Stimulated activated CD8-positive, alpha-beta memory T cell treated with anti-CD3 and anti-CD28 coated beads, Interleukin-15, amount 100 ng/mL, for 48 hours (primary cell): ENCODE measurements at regions not wholly inside any gene's neighbourhood (a gene's known extent, or its start where the extent isn't known, plus 50 kb on each side); places are given as distances from the start of the nearest gene placed in this dataset.
"Not testable (repeated sequence)": the region's sequence is repeated elsewhere in the genome, so short reads cannot be mapped to it uniquely, and the experiment has no call there.

ENCODE experiments used
- DNase-seq, 2 donors: peaks; one replicate each; pipeline ENCODE4 v3.0.0-alpha.2; 2020; ENCODE audit warnings: low read depth in 2 of 2

- DNase-seq, result no peak
Observed at GRCh38 chr12:4156317-4156716, 117.2 kb upstream of the CCND2 start.

DNA sequence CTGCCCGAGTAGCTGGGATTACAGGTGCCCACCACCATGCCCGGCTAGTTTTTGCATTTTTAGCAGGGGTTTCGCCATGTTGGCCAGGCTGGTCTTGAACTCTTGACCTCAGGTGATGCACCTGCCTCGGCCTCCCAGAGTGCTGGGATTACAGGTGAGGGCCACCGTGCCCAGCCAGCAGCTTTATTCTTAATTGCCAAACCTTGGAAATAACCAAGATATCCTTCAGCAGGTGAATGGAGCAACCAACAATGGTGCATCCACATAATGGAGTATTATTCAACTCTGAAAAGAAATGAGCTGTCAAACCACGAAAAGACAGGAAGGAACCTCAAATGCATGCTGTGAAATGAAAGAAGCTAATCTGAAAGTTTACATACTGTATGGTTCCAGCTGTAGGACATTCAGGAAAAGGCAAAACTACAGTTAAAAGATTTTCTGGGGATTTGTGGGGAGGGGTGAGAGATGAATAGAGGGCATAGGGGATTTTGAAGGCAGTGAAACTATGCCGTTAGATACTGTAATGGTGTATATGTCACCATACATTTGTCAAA is 118.8 kb upstream of the CCND2 start:
- no peak for DNase-seq

DNA sequence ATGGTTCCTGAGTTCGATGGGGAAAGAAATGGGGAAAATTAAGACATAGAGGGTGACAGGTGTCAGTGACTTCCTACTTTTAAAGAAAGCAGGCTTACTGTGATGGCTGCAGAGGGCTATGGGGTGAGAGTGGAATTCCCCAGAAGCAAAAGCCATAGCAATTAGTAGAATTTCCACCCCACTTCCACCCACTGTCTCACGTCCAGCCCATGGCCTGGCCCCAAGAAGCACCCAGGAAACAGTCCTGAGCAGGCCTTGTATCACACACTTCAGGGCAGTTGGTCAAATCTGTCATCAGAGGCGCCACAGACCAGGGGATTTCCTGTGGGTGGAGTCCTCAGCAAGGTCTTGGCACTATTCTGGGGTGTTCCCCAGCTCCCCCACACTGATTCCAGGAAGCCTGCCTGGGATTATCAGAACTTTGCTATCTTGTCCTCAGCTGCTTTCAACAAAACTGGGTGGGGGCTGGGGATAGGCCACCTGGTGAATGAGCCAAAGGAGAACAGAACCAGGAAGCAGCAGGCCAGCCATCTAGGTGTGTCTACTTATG is 120.1 kb upstream of the CCND2 start:
- peak; percentile 75 to 82 for DNase-seq

DNA sequence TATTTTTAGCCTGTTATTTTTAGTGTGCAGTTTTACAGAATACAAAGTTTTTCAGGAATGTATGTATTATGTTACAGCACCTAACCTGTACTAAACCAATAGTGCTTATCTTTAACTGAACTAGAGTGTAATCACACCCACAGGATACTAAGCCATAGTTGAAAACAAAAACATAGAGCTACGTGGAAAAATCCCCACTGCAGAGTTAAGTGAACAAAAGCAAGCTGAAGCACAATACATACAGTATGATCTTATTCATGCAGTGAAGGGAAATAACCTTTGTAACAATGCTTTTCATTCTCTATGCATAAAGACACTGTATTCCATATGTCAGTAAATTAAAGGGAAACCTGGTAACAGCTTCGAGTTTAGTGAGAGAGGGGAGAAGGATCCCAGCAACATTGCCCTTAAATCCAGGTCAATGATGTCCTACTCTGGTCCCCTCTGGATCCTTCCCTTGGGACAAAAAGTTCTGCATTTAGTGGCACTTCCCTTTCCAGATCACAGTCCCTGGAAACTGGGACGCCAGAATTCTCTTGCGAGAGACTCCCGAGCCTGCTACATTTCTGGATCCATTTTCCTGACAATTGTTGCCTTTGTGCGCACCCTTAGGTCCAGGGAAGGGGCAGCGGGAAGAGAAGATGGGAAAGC is 121.3 kb upstream of the CCND2 start:
- no peak for DNase-seq

- no peak for DNase-seq
Observed at GRCh38 chr12:4151362-4152121, 122.0 kb upstream of the CCND2 start.

DNA sequence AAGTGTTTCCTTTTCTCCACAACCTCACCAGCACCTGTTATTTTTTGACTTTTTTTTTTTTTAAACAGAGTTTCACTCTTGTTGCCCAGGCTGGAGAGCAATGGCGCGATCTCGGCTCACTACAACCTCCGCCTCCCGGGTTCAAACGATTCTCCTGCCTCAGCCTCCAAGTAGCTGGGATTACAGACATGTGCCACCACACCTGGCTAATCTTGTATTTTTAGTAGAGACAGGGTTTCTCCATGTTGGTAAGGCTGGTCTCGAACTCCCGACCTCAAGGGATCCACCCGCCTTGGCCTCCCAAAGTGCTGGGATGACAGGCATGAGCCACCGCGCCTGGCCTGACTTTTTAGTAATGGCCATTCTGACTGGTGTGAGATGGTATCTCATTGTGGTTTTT is 123.2 kb upstream of the CCND2 start:
- DNase-seq, result not testable (repeated sequence)

- DNase-seq, result peak; percentile 36 to 45
Observed at GRCh38 chr12:4148418-4149056, 125.0 kb upstream of the CCND2 start.

DNA sequence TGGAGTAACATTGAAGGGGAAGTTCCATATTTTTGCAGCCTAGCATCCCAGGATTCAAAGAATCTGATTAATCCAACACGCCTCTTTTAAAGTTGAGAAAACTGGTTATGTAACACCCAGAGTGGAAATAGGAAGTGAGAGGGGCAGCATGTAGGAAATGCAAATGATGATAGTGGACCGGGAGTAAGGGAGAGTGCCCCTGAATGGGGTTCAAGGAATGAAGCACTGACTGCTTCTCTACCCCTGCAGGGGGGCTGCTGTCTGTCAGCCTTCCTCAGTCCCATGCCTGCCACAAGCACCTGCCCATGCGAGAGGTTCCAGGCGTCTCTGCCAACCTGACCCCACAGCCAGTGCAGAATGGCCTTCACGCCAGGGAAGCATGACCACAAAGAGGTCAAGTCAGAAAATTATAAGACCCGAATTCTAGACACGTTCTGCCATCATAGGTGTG is 126.5 kb upstream of the CCND2 start:
- no peak for DNase-seq

DNA sequence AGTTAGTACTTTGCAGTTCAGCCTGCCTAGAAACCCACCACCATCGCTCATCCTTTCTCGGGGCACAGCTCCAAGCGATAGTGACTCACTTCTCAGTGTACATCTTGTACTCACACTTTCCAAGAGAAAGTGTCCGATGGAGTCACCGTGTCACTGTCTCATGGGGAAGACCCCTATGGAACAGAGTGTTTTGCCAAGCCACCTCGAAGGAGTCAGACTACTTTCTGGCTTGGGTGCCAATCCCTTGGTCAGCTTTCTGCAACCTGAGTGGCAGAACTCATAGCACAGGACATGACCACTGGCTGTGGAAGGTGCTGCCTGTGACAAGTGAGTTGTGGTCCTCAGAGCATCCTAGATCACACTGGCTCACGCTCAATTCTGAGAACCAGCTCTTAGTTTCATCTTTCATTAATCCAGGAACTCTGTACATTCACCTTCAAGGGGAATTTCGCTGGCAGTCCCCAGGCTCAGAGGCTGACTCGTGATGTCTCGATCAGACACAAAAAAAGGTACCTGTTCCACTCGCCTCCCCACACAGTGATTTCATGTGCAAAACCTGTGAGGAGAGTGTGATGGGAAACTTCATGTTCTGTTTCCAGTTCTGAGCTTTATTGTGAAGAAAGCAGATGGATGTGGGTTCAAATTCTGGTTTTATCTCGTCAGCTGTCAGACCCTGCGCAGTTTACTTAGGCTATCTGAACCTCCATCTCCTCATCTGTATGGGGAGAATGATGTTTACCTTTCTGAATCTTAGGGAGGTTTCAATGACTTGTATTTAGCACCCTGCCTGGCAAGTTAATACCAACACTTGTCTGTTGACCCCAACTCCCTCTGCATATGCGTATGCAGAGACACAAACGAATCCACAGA is 127.3 kb upstream of the CCND2 start:
- peak; percentile 65 to 70 for DNase-seq

DNA sequence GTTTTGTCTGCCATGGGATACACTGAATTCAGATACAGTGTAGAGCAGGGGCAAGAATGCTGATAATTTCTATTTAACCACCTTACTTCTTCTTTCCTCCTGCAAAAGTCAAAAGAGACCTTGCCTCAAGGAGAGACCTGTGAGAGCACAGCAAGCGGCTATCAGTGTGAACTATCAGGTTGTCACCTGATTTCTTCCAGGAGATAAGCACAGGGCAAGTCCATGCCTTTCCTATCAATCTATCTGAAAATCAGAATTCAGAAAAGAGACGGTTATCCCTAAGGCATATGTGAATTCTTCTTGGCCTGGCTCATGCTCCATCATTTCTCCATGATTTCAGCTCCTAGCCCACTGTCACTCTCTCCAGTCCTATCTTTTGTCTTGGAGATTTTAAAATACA is 128.9 kb upstream of the CCND2 start:
- no peak for DNase-seq

- no peak for DNase-seq
Observed at GRCh38 chr12:4143896-4144295, 129.7 kb upstream of the CCND2 start.

DNA sequence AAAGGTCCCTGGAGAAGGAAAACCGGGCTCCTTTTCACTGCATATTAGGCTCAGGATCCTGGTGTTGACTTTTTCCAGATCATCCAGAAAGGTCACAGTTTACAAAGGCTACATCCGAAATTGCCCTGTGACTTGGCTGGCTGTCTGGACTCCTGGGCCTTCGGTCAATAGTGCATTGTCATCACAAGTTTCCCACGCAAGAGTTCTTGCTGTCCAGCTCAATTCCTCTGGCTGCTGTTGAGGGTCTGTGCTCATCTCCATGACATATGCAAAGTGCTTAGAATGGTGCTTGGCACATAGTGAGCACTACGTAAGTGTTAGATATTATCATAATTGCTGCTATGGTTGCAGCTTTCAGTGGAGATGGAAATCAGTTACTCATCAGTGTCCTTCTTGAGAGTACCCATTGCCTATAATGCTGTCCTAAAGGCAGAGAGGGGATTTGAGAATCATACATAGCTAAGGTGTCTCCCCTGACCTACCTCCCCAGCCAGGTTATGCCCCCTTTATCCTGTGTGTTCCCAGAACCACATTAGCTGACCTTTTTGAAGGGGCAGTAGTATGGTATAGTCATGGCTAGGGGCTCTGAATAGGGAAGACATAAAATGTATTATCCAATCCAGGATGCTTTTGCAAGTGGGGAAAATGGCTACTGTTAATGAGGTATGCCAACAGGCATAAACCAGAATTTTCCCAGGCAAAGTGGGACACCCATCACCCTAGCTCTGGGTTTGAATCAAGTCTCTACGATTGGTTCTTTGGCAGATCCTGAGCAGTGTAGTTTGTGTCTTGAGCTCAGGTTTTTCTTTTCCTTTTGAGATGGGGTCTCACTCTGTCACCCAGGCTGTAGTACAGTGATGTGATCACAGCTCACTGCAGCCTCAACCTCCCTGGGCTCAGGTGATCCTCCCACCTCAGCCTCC is 132.0 kb upstream of the CCND2 start:
- DNase-seq, result no peak

DNA sequence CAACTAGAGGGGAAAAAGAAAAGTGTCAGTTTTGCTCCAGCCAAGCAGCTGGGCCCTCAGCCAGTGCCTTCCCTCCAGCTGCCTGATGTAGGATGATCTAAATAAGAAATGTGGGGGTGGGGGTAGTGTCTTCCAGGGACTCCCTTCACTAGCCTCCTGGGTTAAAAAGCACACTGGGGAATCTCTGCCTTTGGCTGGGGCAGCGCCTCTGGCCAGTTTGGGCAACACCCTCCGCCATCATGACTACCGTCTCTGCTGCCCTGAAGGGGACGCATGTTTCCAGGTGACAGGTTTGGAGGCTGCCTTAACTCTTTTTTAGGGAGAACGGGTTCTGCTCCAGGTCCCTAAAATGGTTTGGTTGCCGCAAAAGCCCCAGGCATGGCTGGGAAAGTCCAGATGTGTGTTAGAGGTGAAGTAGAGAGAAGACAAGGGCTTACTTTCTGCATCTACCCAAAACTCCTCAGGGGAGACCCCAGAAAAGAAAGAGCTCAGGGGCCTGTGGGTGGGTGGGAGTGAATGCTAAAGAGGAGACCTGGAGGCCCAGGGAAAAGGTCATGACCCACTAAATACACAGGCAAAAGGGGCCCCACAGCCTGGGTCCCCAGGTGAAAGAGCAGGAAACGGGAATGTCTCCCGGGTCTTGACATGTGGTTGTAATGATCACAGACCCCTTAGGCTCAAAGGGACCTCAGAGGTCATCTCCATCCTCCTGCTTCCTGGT is 132.8 kb upstream of the CCND2 start:
- no peak for DNase-seq

DNA sequence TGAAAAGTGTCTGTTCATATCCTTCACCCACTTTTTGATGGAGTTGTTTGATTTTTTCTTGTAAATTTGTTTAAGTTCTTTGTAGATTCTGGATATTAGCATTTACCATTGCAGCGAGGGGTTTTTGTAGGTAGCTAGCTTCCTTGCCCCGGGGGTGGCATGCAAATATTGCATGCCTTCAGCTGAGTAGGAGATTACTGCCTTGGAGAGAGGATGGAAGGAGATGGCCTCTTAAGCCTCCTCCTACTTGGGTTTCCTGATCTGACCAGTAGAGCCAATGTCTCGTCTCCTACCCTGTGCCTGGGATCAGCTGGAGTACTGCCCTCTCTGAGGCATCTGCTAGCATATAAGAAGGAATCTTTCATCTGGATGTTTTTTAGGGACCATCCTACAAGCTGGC is 134.4 kb upstream of the CCND2 start:
- no peak for DNase-seq

- not testable (repeated sequence) for DNase-seq
Observed at GRCh38 chr12:4138532-4138931, 135.0 kb upstream of the CCND2 start.

GRCh38 chr12:4138051-4138450 is 135.5 kb upstream of the CCND2 start:
- DNase-seq, result no peak

DNA sequence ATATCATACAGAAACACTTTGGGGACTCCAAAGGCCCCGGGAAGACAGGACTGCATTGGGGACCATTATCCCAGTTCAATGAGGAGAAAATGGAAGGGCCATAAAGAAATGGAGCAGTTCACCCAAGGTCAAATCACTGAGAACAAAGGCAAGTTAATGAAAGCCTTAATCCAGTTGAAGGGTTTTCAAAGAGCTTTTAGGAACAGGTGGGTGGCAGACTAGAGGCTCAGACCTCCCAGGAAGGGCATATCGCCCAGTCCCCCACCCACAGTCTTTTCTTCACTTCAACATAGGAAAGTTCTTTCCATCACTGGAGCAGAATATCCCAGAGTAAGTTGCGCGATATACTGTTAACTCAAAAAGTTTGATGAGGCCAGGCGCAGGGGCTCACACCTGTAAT is 136.1 kb upstream of the CCND2 start:
- DNase-seq, result no peak

DNA sequence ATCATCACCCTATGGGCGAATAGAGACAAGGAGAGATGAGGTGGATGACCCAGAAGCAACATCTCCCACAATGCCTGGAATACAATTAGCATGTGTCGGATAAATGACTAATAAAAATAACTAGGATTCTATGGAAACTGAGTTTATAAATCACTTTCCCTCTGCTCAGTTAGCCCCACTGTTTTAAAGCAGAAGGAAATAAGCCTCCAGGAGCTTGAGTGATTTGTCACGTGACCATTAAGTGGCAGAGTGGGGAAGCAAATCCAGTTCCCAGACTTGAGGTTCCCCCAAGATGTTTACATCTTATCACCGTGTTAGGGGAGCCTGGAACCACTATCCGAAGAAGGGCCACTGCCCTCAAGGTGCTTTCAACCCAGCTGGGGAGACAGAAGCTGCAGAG is 136.5 kb upstream of the CCND2 start:
- DNase-seq, result no peak

- DNase-seq, result peak; percentile 73 to 78
Observed at GRCh38 chr12:4135919-4136605, 137.5 kb upstream of the CCND2 start.
